ENCODE measurements at regions not wholly inside any gene's neighbourhood (a gene's known extent, or its start where the extent isn't known, plus 50 kb on each side); places are given as distances from the start of the nearest gene placed in this dataset.

DNA sequence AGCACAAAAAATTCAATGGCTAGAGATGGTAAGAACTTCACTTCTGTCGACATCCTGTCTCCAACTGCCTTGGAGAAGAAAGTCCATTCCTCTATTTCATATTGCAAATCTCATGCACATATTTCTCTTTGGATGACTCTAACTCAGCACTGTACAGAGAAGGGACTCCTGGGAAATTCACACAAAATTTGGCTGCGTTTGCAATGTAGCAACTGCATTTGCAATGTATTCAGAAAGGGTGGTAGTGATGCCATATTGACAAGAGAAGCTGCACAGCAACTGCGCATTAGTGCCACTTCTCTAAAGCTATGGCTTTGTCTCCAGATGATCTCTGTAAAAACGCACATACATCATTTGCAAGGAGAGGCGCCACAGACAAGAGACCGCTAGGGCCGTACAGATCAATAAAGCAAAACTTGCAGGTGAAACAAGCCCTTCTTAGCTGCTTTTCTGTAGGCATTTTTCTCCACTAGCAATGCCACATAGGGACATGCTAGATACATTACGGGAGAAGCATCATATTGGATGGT, 389.5 kb downstream of the TCERG1L start:
- TF ChIP-seq, protein P1, sequence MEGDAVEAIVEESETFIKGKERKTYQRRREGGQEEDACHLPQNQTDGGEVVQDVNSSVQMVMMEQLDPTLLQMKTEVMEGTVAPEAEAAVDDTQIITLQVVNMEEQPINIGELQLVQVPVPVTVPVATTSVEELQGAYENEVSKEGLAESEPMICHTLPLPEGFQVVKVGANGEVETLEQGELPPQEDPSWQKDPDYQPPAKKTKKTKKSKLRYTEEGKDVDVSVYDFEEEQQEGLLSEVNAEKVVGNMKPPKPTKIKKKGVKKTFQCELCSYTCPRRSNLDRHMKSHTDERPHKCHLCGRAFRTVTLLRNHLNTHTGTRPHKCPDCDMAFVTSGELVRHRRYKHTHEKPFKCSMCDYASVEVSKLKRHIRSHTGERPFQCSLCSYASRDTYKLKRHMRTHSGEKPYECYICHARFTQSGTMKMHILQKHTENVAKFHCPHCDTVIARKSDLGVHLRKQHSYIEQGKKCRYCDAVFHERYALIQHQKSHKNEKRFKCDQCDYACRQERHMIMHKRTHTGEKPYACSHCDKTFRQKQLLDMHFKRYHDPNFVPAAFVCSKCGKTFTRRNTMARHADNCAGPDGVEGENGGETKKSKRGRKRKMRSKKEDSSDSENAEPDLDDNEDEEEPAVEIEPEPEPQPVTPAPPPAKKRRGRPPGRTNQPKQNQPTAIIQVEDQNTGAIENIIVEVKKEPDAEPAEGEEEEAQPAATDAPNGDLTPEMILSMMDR (conservative IDR thresholded peaks at IDR 0.05; ENCODE audit: low read depth, low read length): no peak
- no peak for TF ChIP-seq EZH2 (IDR thresholded peaks at IDR 0.05; ENCODE audit: low read length, unreplicated experiment)
- no peak for TF ChIP-seq EZH2phosphoT487 (IDR thresholded peaks at IDR 0.05; ENCODE audit: borderline replicate concordance, low read length)
